ENCODE measurements at regions not wholly inside any gene's neighbourhood (a gene's known extent, or its start where the extent isn't known, plus 50 kb on each side); places are given as distances from the start of the nearest gene placed in this dataset.
"Not testable (repeated sequence)": the region's sequence is repeated elsewhere in the genome, so short reads cannot be mapped to it uniquely, and the experiment has no call there.

DNA sequence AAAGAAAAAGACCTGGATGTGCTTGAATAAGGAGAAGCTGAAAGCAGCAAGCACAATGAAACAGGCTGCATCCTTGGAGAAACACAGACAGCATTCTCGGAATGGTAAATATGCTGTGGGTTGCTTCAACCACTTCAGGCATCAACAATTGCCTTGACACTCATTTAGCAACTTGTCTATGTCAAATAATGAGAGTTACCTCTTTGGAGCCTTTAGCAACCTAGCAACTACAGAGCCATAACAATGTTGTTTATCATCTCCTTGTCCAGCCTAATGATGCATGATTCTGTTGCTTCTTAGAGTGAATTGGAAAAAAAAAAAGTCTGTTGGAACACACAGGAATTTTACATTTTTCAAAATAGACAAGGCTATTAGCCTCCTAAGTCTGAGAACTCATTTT, 410.6 kb downstream of the PIK3C3 start:
- Histone ChIP-seq H3K36me3 (ENCODE audit: insufficient read depth, insufficient read length, low read length) (no peaks in the 10 kb centered on the region), H3K4me1 (ENCODE audit: insufficient read depth, insufficient read length) (no peaks in the 10 kb centered on the region), H3K4me3 (ENCODE audit: insufficient read length, low read depth) (no peak overlapping the region), H3K9ac (ENCODE audit: insufficient read length, low read depth) (no peak overlapping the region), H3K27me3 (ENCODE audit: insufficient read depth, insufficient read length) (no peaks in the 10 kb centered on the region), H3K9me3 (ENCODE audit: insufficient read depth, low read length) (no peaks in the 10 kb centered on the region)
- TF ChIP-seq YY1 (IDR thresholded peaks at IDR 0.05; ENCODE audit: insufficient read depth, insufficient read length), result no peak
- TF ChIP-seq ZNF274 (IDR thresholded peaks at IDR 0.05; ENCODE audit: low read depth, low read length), result no peak
- no peak for TF ChIP-seq SUZ12 (IDR thresholded peaks at IDR 0.05; ENCODE audit: extremely low read depth, insufficient read depth, insufficient read length)
- DNase-seq (ENCODE audit: low read depth, low spot score), result no peak

- no peak overlapping the region for H3K4me3 ChIP-seq (ENCODE audit: insufficient read length, low read depth)
- DNase-seq (ENCODE audit: low read depth, low spot score), result no peak
These were observed 418.6 kb downstream of the PIK3C3 start for GRCh38 chr18:42373584-42373983.

DNA sequence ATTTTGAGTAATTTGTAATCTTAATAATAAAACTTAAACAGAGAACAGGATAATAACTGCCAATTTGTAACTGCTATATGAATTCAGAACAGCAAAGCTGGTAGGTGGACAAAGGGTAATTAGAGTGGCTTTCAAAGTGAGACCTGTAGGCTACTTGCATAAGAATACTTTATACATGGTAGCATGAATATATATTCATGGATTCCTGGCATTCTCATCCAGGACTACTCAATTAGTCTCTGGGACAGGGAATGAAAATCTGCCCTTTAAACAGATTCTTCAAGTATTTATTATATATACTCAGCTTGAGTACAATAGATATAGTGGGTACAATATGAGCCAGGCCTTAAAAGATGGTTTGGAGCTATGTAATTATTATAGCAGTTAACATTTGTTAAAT, 419.9 kb downstream of the PIK3C3 start:
- Histone ChIP-seq H3K9me3 (ENCODE audit: insufficient read depth, low read length) (no peaks in the 10 kb centered on the region), H3K9ac (ENCODE audit: insufficient read length, low read depth) (no peak overlapping the region), H3K4me1 (ENCODE audit: insufficient read depth, insufficient read length) (no peaks in the 10 kb centered on the region), H3K27me3 (ENCODE audit: insufficient read depth, insufficient read length) (no peaks in the 10 kb centered on the region), H3K36me3 (ENCODE audit: insufficient read depth, insufficient read length, low read length) (no peaks in the 10 kb centered on the region), H3K4me3 (ENCODE audit: insufficient read length, low read depth) (no peak overlapping the region)
- TF ChIP-seq YY1 (IDR thresholded peaks at IDR 0.05; ENCODE audit: insufficient read depth, insufficient read length) (no peak), SUZ12 (IDR thresholded peaks at IDR 0.05; ENCODE audit: extremely low read depth, insufficient read depth, insufficient read length) (no peak), ZNF274 (IDR thresholded peaks at IDR 0.05; ENCODE audit: low read depth, low read length) (no peak)
- no peak for DNase-seq (ENCODE audit: low read depth, low spot score)

More at GRCh38 chr18:42373584-42373983, 418.6 kb downstream of the PIK3C3 start:
- Histone ChIP-seq H3K9me3 (ENCODE audit: insufficient read depth, low read length) (no peaks in the 10 kb centered on the region), H3K9ac (ENCODE audit: insufficient read length, low read depth) (no peak overlapping the region), H3K4me1 (ENCODE audit: insufficient read depth, insufficient read length) (no peaks in the 10 kb centered on the region), H3K36me3 (ENCODE audit: insufficient read depth, insufficient read length, low read length) (no peaks in the 10 kb centered on the region), H3K27me3 (ENCODE audit: insufficient read depth, insufficient read length) (no peaks in the 10 kb centered on the region)
- TF ChIP-seq SUZ12 (IDR thresholded peaks at IDR 0.05; ENCODE audit: extremely low read depth, insufficient read depth, insufficient read length) (no peak), YY1 (IDR thresholded peaks at IDR 0.05; ENCODE audit: insufficient read depth, insufficient read length) (no peak), ZNF274 (IDR thresholded peaks at IDR 0.05; ENCODE audit: low read depth, low read length) (no peak)

GRCh38 chr18:42378854-42379253, 423.8 kb downstream of the PIK3C3 start:
- H3K4me1 ChIP-seq (ENCODE audit: insufficient read depth, insufficient read length); H3K9ac ChIP-seq (ENCODE audit: insufficient read length, low read depth); H3K36me3 ChIP-seq (ENCODE audit: insufficient read depth, insufficient read length, low read length); H3K4me3 ChIP-seq (ENCODE audit: insufficient read length, low read depth); H3K27me3 ChIP-seq (ENCODE audit: insufficient read depth, insufficient read length); H3K9me3 ChIP-seq (ENCODE audit: insufficient read depth, low read length); DNase-seq (ENCODE audit: low read depth, low spot score): not testable (repeated sequence)

GRCh38 chr18:42381236-42381635, 426.2 kb downstream of the PIK3C3 start:
- not testable (repeated sequence) for H3K4me1 ChIP-seq (ENCODE audit: insufficient read depth, insufficient read length); H3K27me3 ChIP-seq (ENCODE audit: insufficient read depth, insufficient read length); H3K36me3 ChIP-seq (ENCODE audit: insufficient read depth, insufficient read length, low read length); H3K9ac ChIP-seq (ENCODE audit: insufficient read length, low read depth); H3K4me3 ChIP-seq (ENCODE audit: insufficient read length, low read depth); DNase-seq (ENCODE audit: low read depth, low spot score); H3K9me3 ChIP-seq (ENCODE audit: insufficient read depth, low read length)

DNA sequence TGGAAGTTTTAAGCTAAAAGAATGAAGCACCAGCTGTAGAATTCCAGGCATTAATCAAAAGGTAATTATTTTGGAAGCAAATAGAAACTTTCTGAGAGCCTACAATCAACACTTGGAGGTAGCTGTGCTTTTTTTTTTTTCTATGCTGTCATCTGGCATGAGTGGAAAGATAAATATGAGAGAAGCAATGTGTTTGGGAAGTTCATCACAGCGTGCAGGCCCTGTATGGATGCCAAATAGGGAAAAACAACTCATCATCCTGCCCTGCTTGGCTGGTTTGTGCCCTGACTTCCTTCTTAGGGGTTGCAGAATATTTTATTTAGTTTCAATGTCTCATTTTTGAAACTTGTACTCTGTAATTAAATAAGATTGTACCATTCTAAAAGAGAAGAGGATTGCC, 437.4 kb downstream of the PIK3C3 start:
- Histone ChIP-seq H3K27me3 (ENCODE audit: insufficient read depth, insufficient read length) (no peaks in the 10 kb centered on the region), H3K4me1 (ENCODE audit: insufficient read depth, insufficient read length) (no peaks in the 10 kb centered on the region), H3K9me3 (ENCODE audit: insufficient read depth, low read length) (no peaks in the 10 kb centered on the region), H3K36me3 (ENCODE audit: insufficient read depth, insufficient read length, low read length) (no peaks in the 10 kb centered on the region), H3K9ac (ENCODE audit: insufficient read length, low read depth) (no peak overlapping the region), H3K4me3 (ENCODE audit: insufficient read length, low read depth) (no peak overlapping the region)
- DNase-seq (ENCODE audit: low read depth, low spot score), result no peak
- TF ChIP-seq YY1 (IDR thresholded peaks at IDR 0.05; ENCODE audit: insufficient read depth, insufficient read length), result no peak
- no peak for TF ChIP-seq SUZ12 (IDR thresholded peaks at IDR 0.05; ENCODE audit: extremely low read depth, insufficient read depth, insufficient read length)
- no peak for TF ChIP-seq ZNF274 (IDR thresholded peaks at IDR 0.05; ENCODE audit: low read depth, low read length)

DNA sequence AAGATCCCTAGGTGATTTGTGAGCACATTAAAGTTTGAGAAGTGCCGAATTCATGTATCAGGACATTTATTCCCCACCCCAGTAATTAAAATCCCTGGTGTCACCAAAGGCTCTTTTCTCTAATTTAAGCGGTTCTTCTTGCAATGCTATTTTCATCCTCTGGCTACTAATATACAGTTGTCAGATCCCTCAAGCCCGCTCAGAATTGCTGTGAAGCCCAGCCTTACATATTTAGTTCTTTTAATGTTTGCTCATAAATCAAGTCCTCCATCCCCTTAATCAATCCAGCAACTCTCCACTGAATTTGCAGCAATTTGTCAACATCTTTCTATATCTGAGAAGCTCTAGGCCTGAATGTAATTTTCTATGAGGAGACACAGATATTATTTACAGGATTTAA, 437.9 kb downstream of the PIK3C3 start:
- no peaks in the 10 kb centered on the region for H3K9me3 ChIP-seq (ENCODE audit: insufficient read depth, low read length)
- H3K4me1 ChIP-seq (ENCODE audit: insufficient read depth, insufficient read length), result no peaks in the 10 kb centered on the region
- DNase-seq (ENCODE audit: low read depth, low spot score), result no peak
- no peaks in the 10 kb centered on the region for H3K27me3 ChIP-seq (ENCODE audit: insufficient read depth, insufficient read length)
- no peaks in the 10 kb centered on the region for H3K36me3 ChIP-seq (ENCODE audit: insufficient read depth, insufficient read length, low read length)
- H3K9ac ChIP-seq (ENCODE audit: insufficient read length, low read depth), result no peak overlapping the region
- no peak for TF ChIP-seq SUZ12 (IDR thresholded peaks at IDR 0.05; ENCODE audit: extremely low read depth, insufficient read depth, insufficient read length)
- TF ChIP-seq ZNF274 (IDR thresholded peaks at IDR 0.05; ENCODE audit: low read depth, low read length), result no peak
- no peak for TF ChIP-seq YY1 (IDR thresholded peaks at IDR 0.05; ENCODE audit: insufficient read depth, insufficient read length)
- H3K4me3 ChIP-seq (ENCODE audit: insufficient read length, low read depth), result no peak overlapping the region

- DNase-seq (ENCODE audit: low read depth, low spot score), result no peak
- Histone ChIP-seq H3K9ac (ENCODE audit: insufficient read length, low read depth) (no peak overlapping the region), H3K27me3 (ENCODE audit: insufficient read depth, insufficient read length) (no peaks in the 10 kb centered on the region), H3K4me3 (ENCODE audit: insufficient read length, low read depth) (no peak overlapping the region), H3K4me1 (ENCODE audit: insufficient read depth, insufficient read length) (no peaks in the 10 kb centered on the region), H3K9me3 (ENCODE audit: insufficient read depth, low read length) (no peaks in the 10 kb centered on the region), H3K36me3 (ENCODE audit: insufficient read depth, insufficient read length, low read length) (no peaks in the 10 kb centered on the region)
- TF ChIP-seq ZNF274 (IDR thresholded peaks at IDR 0.05; ENCODE audit: low read depth, low read length) (no peak), YY1 (IDR thresholded peaks at IDR 0.05; ENCODE audit: insufficient read depth, insufficient read length) (no peak), SUZ12 (IDR thresholded peaks at IDR 0.05; ENCODE audit: extremely low read depth, insufficient read depth, insufficient read length) (no peak)
These were observed 439.2 kb downstream of the PIK3C3 start for GRCh38 chr18:42394238-42394637.

All from NT2/D1 (cell line).